Endothelial cell of umbilical vein (primary cell): ENCODE measurements at regions not wholly inside any gene's neighbourhood (a gene's known extent, or its start where the extent isn't known, plus 50 kb on each side); places are given as distances from the start of the nearest gene placed in this dataset.

Experiments
- BruUV-seq: library from RNA; stranded (reverse); fragments of 400-500 nt; replicated peaks from 2 replicates; lab custom pipeline; 2021; lab: Mats Ljungman, UMichigan
- CTCF ChIA-PET: fragments of 300-600, 350-600 bp; sonication (Branson Sonifier 250); formaldehyde crosslinking; loops from one replicate; lab custom pipeline; 2021; ENCODE audit warnings: antibody characterized with exemption, inconsistent platforms; lab: Charles Lee
- POLR2A ChIA-PET: fragments of 300-600, 350-600 bp; sonication (Branson Sonifier 250); formaldehyde crosslinking; loops from one replicate; lab custom pipeline; 2021; ENCODE audit warnings: antibody characterized with exemption, inconsistent platforms; lab: Charles Lee
- DNase-seq: peaks from one replicate; pipeline ENCODE4 v3.0.0-alpha.2; 2011; ENCODE audit warnings: low read depth, low spot score
- FAIRE-seq: peaks from 2 replicates; lab custom pipeline; 2011; peaks lifted over from hg19 to GRCh38; lab: Jason Lieb, UNC
- H2AFZ ChIP-seq: 2 replicates; pipeline ENCODE4 v1.6.0; 2012; ENCODE audit warnings: low read depth, low read length, control low read depth, inconsistent platforms
- H3K27ac ChIP-seq: 2 replicates; pipeline ENCODE4 v1.5.1; 2011; ENCODE audit warnings: low read depth, mild to moderate bottlenecking, control low read depth, low read length, moderate library complexity; ENCODE audit not compliant: insufficient read depth
- H3K27me3 ChIP-seq, 2 experiments: 2 replicates each; pipeline versions ENCODE4 v1.6.0 to v1.6.1; 2011; ENCODE audit warnings: low read length in 2 of 2, mixed read lengths in 1 of 2; ENCODE audit not compliant: control insufficient read depth in 2 of 2, insufficient read depth in 2 of 2
- H3K36me3 ChIP-seq, 2 experiments: 2 replicates in 1 of 2; 3 replicates in 1 of 2; pipeline ENCODE4 v1.5.1; 2011; ENCODE audit warnings: low read length in 2 of 2, mild to moderate bottlenecking in 1 of 2, moderate library complexity in 1 of 2; ENCODE audit not compliant: control insufficient read depth in 2 of 2, insufficient read depth in 2 of 2; ENCODE audit errors: extremely low read depth in 1 of 2
- H3K4me1 ChIP-seq: 3 replicates; pipeline ENCODE4 v1.5.1; 2011; ENCODE audit warnings: mild to moderate bottlenecking, low read length; ENCODE audit not compliant: control insufficient read depth, insufficient read depth; ENCODE audit errors: extremely low read depth
- H3K4me2 ChIP-seq: 2 replicates; pipeline ENCODE4 v1.6.1; 2011; ENCODE audit warnings: low read length, control low read depth, mixed read lengths; ENCODE audit not compliant: insufficient read depth
- H3K4me3 ChIP-seq, 3 experiments: fragments of 200-600 bp in 1 of 3; sonication (generic), shearing (Covaris generic) in 1 of 3; replicated peaks in 1 of 3; 2 replicates each; pipeline ENCODE4 v1.5.1; 2011 to 2016; ENCODE audit warnings: control low read depth in 3 of 3, low read length in 3 of 3, mild to moderate bottlenecking in 2 of 3, inconsistent platforms in 1 of 3, low read depth in 1 of 3, moderate library complexity in 1 of 3; ENCODE audit not compliant: insufficient read depth in 1 of 3
- H3K79me2 ChIP-seq: 2 replicates; pipeline ENCODE4 v1.6.0; 2012; ENCODE audit warnings: low read length, inconsistent platforms; ENCODE audit not compliant: control insufficient read depth, insufficient read depth
- H3K9ac ChIP-seq: replicated peaks from 2 replicates; pipeline ENCODE3; 2011; ENCODE audit warnings: low read length, control low read depth; ENCODE audit not compliant: insufficient read depth; ENCODE audit errors: extremely low read depth
- H3K9me1 ChIP-seq: replicated peaks from 3 replicates; pipeline ENCODE4 v1.6.0; 2011; ENCODE audit warnings: mild to moderate bottlenecking, low read length; ENCODE audit not compliant: control insufficient read depth, insufficient read depth; ENCODE audit errors: extremely low read depth
- H3K9me3 ChIP-seq: replicated peaks from 2 replicates; pipeline ENCODE4 v1.5.1; 2012; ENCODE audit warnings: low read length, inconsistent platforms; ENCODE audit not compliant: control insufficient read depth, insufficient read depth
- H4K20me1 ChIP-seq: replicated peaks from 2 replicates; pipeline ENCODE3; 2011; ENCODE audit warnings: mild to moderate bottlenecking, low read length; ENCODE audit not compliant: control insufficient read depth, insufficient read depth; ENCODE audit errors: extremely low read depth
- EZH2 ChIP-seq: IDR thresholded peaks from 2 replicates; pipeline ENCODE4 v1.6.1; 2012; ENCODE audit warnings: borderline replicate concordance, low read depth, mild to moderate bottlenecking, moderate library complexity, low read length, inconsistent platforms; ENCODE audit not compliant: severe bottlenecking
- FOS ChIP-seq: IDR thresholded peaks from 2 replicates; pipeline ENCODE4 v1.6.1; 2011; ENCODE audit warnings: mild to moderate bottlenecking, low read length, moderate library complexity, borderline replicate concordance; ENCODE audit not compliant: insufficient read depth
- GATA2 ChIP-seq: IDR thresholded peaks from 2 replicates; pipeline ENCODE4 v1.7.0; 2011; ENCODE audit warnings: low read depth, mild to moderate bottlenecking, moderate library complexity, mixed read lengths, low read length; ENCODE audit not compliant: insufficient read length, insufficient read depth
- JUN ChIP-seq: IDR thresholded peaks from 2 replicates; pipeline ENCODE4 v1.6.1; 2011; ENCODE audit warnings: borderline replicate concordance, low read depth; ENCODE audit not compliant: insufficient read length, insufficient read depth
- MAX ChIP-seq: IDR thresholded peaks from 2 replicates; pipeline ENCODE4 v1.6.1; 2011; ENCODE audit not compliant: insufficient read depth, insufficient read length
- MYC ChIP-seq: IDR thresholded peaks from one replicate; pipeline ENCODE4 v1.6.1; 2011; ENCODE audit warnings: mild to moderate bottlenecking, low read depth, low read length
- POLR2A ChIP-seq: IDR thresholded peaks from 2 replicates; pipeline ENCODE4 v1.6.1; 2012; ENCODE audit warnings: low read depth, mild to moderate bottlenecking, control low read depth, low read length
- POLR2AphosphoS5 ChIP-seq: IDR thresholded peaks from 2 replicates; pipeline ENCODE4 v1.6.1; 2012; ENCODE audit warnings: low read depth, mild to moderate bottlenecking, control low read depth, low read length, moderate library complexity; ENCODE audit not compliant: insufficient read depth
- dilution Hi-C: fragments of 300-500 bp; cut with MboI; formaldehyde crosslinking; loops from one replicate; pipeline ENCODE4 v1.15.0; 2019; ENCODE audit warnings: low sequenced_read_pairs; ENCODE audit not compliant: extremely low pct_ligation_motif_present
- intact Hi-C: fragments of 100-400 bp; cut with micrococcal nuclease; formaldehyde crosslinking; loops from one replicate; pipeline ENCODE4 v1.10.0; 2022
- TF ChIP-seq, protein P1 (sequence below), 2 donors: IDR thresholded peaks; 1 replicate in 1 of 2; 2 replicates in 1 of 2; pipeline ENCODE4 v1.5.1; 2011; ENCODE audit warnings: low read length in 2 of 2, mild to moderate bottlenecking in 2 of 2, moderate library complexity in 2 of 2, control low read depth in 1 of 2, inconsistent platforms in 1 of 2, low read depth in 1 of 2; ENCODE audit not compliant: insufficient read depth in 1 of 2; ENCODE audit errors: extremely low read depth in 1 of 2

DNA sequence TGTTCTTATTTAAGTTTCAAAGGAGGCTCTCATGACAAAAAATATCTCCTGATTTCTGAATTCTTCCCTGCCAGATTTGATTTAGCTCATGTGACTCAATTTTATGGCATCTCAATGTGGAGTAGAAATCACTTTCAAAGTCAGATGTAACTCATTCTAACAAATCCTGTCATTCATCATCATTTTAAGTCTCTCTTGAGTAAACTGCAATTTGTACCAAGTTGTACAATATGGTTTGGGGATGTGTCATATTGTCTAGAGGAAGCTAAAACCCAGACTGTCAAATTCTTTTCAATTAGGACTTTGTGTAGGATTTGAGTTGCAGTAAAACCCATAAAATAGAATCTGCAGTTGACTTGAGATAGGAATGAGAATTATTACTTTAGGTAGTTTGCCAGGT lies 2101.0 kb downstream of the NCAM2 start:
- Histone ChIP-seq H3K36me3 (no peaks in the 10 kb centered on the region), H3K79me2 (no peaks in the 10 kb centered on the region), H3K9me1 (no peaks in the 10 kb centered on the region), H3K27ac (no peak overlapping the region), H3K4me2 (no peak overlapping the region), H3K4me3 (no peak overlapping the region), H3K9me3 (no peaks in the 10 kb centered on the region), H3K4me1 (no peaks in the 10 kb centered on the region), H4K20me1 (no peaks in the 10 kb centered on the region), H2AFZ (no peak overlapping the region), H3K9ac (no peak overlapping the region), H3K27me3 (no peaks in the 10 kb centered on the region)
- dilution Hi-C loops: no loop called here
- BruUV-seq: no TSS peak
- intact Hi-C loops: no loop called here
- DNase-seq (no peak), FAIRE-seq (no peak)
- TF ChIP-seq MYC: no peak
- TF ChIP-seq, protein P1, sequence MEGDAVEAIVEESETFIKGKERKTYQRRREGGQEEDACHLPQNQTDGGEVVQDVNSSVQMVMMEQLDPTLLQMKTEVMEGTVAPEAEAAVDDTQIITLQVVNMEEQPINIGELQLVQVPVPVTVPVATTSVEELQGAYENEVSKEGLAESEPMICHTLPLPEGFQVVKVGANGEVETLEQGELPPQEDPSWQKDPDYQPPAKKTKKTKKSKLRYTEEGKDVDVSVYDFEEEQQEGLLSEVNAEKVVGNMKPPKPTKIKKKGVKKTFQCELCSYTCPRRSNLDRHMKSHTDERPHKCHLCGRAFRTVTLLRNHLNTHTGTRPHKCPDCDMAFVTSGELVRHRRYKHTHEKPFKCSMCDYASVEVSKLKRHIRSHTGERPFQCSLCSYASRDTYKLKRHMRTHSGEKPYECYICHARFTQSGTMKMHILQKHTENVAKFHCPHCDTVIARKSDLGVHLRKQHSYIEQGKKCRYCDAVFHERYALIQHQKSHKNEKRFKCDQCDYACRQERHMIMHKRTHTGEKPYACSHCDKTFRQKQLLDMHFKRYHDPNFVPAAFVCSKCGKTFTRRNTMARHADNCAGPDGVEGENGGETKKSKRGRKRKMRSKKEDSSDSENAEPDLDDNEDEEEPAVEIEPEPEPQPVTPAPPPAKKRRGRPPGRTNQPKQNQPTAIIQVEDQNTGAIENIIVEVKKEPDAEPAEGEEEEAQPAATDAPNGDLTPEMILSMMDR (IDR thresholded peaks at IDR 0.05; ENCODE audit: extremely low read depth in 1 of 2, insufficient read depth in 1 of 2, low read depth in 1 of 2, low read length in 2 of 2): no peak
- CTCF ChIA-PET: no interaction called here
- POLR2A ChIA-PET: no interaction called here

DNA sequence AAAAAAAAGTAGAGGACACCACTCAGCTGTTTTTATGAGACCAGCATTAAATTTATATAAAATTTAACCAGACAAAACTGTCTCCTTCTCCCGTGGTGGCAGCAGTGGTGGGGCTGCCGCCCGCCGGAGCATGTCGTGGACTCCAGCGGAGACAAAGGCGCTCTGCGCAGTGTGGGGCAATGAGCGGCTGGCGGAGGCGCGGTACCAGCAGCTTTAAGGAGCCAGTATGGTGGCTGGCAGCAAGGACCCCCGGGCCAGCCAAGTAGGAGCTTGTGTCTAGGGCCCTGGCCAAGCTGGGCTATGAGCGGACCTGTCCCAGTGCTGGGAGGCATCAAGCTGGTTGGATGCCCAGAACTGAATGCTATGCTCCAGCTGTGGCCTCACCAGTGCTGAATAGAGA lies 2102.9 kb downstream of the NCAM2 start:
- Histone ChIP-seq H3K4me3 (no peak overlapping the region), H3K9me1 (no peaks in the 10 kb centered on the region), H3K9me3 (no peaks in the 10 kb centered on the region), H3K27ac (no peak overlapping the region), H3K79me2 (no peaks in the 10 kb centered on the region), H3K9ac (no peak overlapping the region), H3K36me3 (no peaks in the 10 kb centered on the region), H3K27me3 (no peaks in the 10 kb centered on the region), H3K4me2 (no peak overlapping the region), H3K4me1 (no peaks in the 10 kb centered on the region), H2AFZ (no peak overlapping the region), H4K20me1 (no peaks in the 10 kb centered on the region)
- BruUV-seq: no TSS peak
- POLR2A ChIA-PET: no interaction called here
- TF ChIP-seq GATA2: no peak
- TF ChIP-seq POLR2A: no peak
- TF ChIP-seq, protein P1 (IDR thresholded peaks at IDR 0.05; ENCODE audit: extremely low read depth in 1 of 2, insufficient read depth in 1 of 2, low read depth in 1 of 2, low read length in 2 of 2): no peak
- no peak for TF ChIP-seq MAX
- TF ChIP-seq FOS: no peak
- TF ChIP-seq MYC: no peak
- TF ChIP-seq POLR2AphosphoS5: no peak
- no peak for TF ChIP-seq JUN
- TF ChIP-seq EZH2: no peak
- intact Hi-C loops: no loop called here
- DNase-seq: no peak
- FAIRE-seq: no peak
- CTCF ChIA-PET: no interaction called here
- dilution Hi-C loops: no loop called here
